DOHH2 (cell line): ENCODE measurements at regions not wholly inside any gene's neighbourhood (a gene's known extent, or its start where the extent isn't known, plus 50 kb on each side); places are given as distances from the start of the nearest gene placed in this dataset.

Experiments used
- H3F3A ChIP-seq: fragments of 200-600 bp; sonication (generic), shearing (Covaris generic); 2 replicates; pipeline ENCODE4 v1.6.0; 2016; ENCODE audit warnings: antibody characterized with exemption, mild to moderate bottlenecking; ENCODE audit not compliant: control insufficient read depth, insufficient read depth
- H3K27ac ChIP-seq: fragments of 200-600 bp; sonication (generic); 2 replicates; pipeline ENCODE4 v1.5.1; 2014; ENCODE audit warnings: low read depth, mild to moderate bottlenecking, low read length, moderate library complexity
- H3K27me3 ChIP-seq: fragments of 200-600 bp; sonication (generic); 2 replicates; pipeline ENCODE4 v1.6.1; 2014; ENCODE audit warnings: mild to moderate bottlenecking, low read length, mixed read lengths; ENCODE audit not compliant: control insufficient read depth
- H3K36me3 ChIP-seq: fragments of 200-600 bp; sonication (generic); 2 replicates; pipeline ENCODE4 v1.6.1; 2014; ENCODE audit warnings: mild to moderate bottlenecking, low read length, moderate library complexity, mixed read lengths; ENCODE audit not compliant: control insufficient read depth
- H3K4me1 ChIP-seq: fragments of 200-600 bp; sonication (generic); 2 replicates; pipeline ENCODE4 v1.6.1; 2014; ENCODE audit warnings: mild to moderate bottlenecking, low read length, mixed read lengths; ENCODE audit not compliant: control insufficient read depth
- H3K4me2 ChIP-seq: fragments of 200-600 bp; sonication (generic); 2 replicates; pipeline ENCODE4 v1.6.0; 2014; ENCODE audit warnings: mild to moderate bottlenecking, low read length, moderate library complexity
- H3K4me3 ChIP-seq: fragments of 200-600 bp; sonication (generic); 2 replicates; pipeline ENCODE4 v1.5.1; 2014; ENCODE audit warnings: mild to moderate bottlenecking, low read length, mixed read lengths
- H3K79me2 ChIP-seq: fragments of 200-600 bp; sonication (generic); 2 replicates; pipeline ENCODE4 v1.6.1; 2014; ENCODE audit warnings: mild to moderate bottlenecking, low read length, mixed read lengths; ENCODE audit not compliant: control insufficient read depth
- H3K9me2 ChIP-seq: fragments of 200-600 bp; sonication (generic); replicated peaks from 2 replicates; pipeline ENCODE4 v1.6.1; 2014; ENCODE audit warnings: mild to moderate bottlenecking, low read length, mixed read lengths; ENCODE audit not compliant: control insufficient read depth
- H3K9me3 ChIP-seq: fragments of 200-600 bp; sonication (generic); 2 replicates; pipeline ENCODE4 v1.6.1; 2014; ENCODE audit warnings: antibody characterized with exemption, low read length, mixed read lengths; ENCODE audit not compliant: control insufficient read depth, insufficient read depth
- H4K20me1 ChIP-seq: fragments of 200-600 bp; sonication (generic); 2 replicates; pipeline ENCODE4 v1.6.0; 2014; ENCODE audit warnings: low read depth, mild to moderate bottlenecking, antibody characterized with exemption, low read length, moderate library complexity; ENCODE audit not compliant: control insufficient read depth, insufficient read depth
- EZH2phosphoT487 ChIP-seq: fragments of 200-600 bp; sonication (generic); IDR thresholded peaks from 2 replicates; pipeline ENCODE4 v1.6.1; 2017; ENCODE audit warnings: borderline replicate concordance, mild to moderate bottlenecking, antibody characterized with exemption, low read length, moderate library complexity, mixed read lengths
- TF ChIP-seq, protein P1 (sequence below): fragments of 200-600 bp; sonication (generic); IDR thresholded peaks from one replicate; pipeline ENCODE4 v1.5.1; 2014; ENCODE audit warnings: antibody characterized with exemption, mild to moderate bottlenecking, low read depth, low read length; ENCODE audit not compliant: poor library complexity, severe bottlenecking

DNA sequence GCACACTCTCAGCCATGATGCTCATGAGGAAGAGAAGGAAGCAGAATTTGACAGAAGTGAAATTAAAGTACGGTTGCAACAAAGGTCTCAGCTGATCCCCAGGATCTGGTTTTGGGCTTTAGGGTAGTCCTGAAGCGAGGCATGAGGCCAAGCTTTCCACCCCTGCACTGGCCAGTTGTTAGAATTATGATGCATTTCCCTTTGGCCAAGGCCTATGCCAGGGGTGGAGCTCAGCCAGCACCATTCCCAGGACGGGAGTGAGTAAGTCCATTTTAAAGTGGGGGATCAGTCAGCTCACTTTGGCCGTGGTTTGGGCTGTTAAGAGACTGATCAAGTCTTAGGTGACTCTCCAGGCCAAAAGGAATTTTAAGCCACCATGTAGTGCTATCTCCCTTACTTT, 314.5 kb upstream of the MMADHC start:
- H3K9me3 ChIP-seq = no peaks in the 10 kb centered on the region
- no peak overlapping the region for H3K4me2 ChIP-seq
- H3K9me2 ChIP-seq = no peaks in the 10 kb centered on the region
- H3K4me3 ChIP-seq = no peak overlapping the region
- H3K27me3 ChIP-seq = no peaks in the 10 kb centered on the region
- TF ChIP-seq, protein P1, sequence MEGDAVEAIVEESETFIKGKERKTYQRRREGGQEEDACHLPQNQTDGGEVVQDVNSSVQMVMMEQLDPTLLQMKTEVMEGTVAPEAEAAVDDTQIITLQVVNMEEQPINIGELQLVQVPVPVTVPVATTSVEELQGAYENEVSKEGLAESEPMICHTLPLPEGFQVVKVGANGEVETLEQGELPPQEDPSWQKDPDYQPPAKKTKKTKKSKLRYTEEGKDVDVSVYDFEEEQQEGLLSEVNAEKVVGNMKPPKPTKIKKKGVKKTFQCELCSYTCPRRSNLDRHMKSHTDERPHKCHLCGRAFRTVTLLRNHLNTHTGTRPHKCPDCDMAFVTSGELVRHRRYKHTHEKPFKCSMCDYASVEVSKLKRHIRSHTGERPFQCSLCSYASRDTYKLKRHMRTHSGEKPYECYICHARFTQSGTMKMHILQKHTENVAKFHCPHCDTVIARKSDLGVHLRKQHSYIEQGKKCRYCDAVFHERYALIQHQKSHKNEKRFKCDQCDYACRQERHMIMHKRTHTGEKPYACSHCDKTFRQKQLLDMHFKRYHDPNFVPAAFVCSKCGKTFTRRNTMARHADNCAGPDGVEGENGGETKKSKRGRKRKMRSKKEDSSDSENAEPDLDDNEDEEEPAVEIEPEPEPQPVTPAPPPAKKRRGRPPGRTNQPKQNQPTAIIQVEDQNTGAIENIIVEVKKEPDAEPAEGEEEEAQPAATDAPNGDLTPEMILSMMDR = no peak
- TF ChIP-seq EZH2phosphoT487 = no peak
- H3F3A ChIP-seq = no peaks in the 10 kb centered on the region
- no peaks in the 10 kb centered on the region for H4K20me1 ChIP-seq
- H3K27ac ChIP-seq = no peak overlapping the region
- H3K4me1 ChIP-seq = no peaks in the 10 kb centered on the region
- no peaks in the 10 kb centered on the region for H3K36me3 ChIP-seq
- no peaks in the 10 kb centered on the region for H3K79me2 ChIP-seq

DNA sequence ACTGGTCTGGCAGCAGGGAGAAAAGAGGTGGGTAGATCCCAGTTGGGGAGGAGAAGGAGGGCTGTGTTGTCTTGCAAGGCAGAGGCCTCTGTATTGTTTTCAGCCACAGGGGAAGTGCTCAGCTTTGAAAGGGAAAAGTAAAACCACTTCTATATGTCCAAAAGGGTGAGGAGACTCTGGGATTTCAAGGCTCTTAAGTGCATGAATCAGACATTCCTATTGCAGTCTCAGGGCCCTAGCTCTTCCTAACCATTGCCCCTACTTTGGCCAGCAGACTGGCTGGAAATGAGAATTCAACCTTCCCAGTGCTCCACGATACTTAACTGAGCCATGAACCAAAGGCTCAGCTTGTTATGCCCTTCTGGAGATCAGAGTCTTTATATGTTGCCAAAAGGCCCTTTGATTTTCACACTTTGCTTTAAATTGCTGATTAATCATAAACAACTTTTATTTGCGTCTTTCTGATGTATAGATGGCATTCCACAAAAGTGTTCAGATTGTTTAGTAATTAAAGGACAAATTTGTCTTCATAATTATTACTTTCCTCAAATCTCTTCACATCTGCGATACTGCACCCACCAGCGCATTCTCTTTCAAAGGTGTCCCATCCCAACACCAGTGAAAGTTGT, 313.8 kb upstream of the MMADHC start:
- no peaks in the 10 kb centered on the region for H3K27me3 ChIP-seq
- H3K4me3 ChIP-seq = no peak overlapping the region
- H3K27ac ChIP-seq = no peak overlapping the region
- H3K36me3 ChIP-seq = no peaks in the 10 kb centered on the region
- no peaks in the 10 kb centered on the region for H4K20me1 ChIP-seq
- H3K4me2 ChIP-seq = no peak overlapping the region
- TF ChIP-seq, protein P1 = no peak
- no peak for TF ChIP-seq EZH2phosphoT487
- no peaks in the 10 kb centered on the region for H3K9me2 ChIP-seq
- H3K4me1 ChIP-seq = no peaks in the 10 kb centered on the region
- no peaks in the 10 kb centered on the region for H3F3A ChIP-seq
- no peaks in the 10 kb centered on the region for H3K79me2 ChIP-seq
- no peaks in the 10 kb centered on the region for H3K9me3 ChIP-seq

DNA sequence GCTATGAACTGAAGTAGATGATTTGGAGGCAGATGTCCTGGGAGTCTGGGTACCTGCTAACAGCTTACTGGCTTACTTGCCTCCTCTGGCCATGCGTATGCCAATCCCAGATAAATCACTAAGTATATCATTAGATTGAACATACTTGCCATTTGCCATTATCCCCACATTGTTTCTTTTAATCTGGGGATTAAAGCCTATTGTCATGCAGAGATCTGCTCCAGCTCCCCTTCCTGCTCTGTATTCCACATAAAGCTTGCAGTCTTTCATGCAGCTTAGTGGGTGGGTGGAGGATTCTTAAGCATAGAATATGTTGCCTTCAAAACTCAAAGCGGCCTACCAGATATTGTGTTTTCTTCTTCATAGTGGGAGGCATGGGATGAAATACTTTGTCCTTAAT, 311.8 kb upstream of the MMADHC start:
- Histone ChIP-seq H3K27me3 (no peaks in the 10 kb centered on the region), H3K79me2 (no peaks in the 10 kb centered on the region), H3K9me3 (no peaks in the 10 kb centered on the region), H3K4me2 (no peak overlapping the region), H3K36me3 (no peaks in the 10 kb centered on the region), H3K4me3 (no peak overlapping the region), H3K9me2 (no peaks in the 10 kb centered on the region), H3K4me1 (no peaks in the 10 kb centered on the region), H4K20me1 (no peaks in the 10 kb centered on the region), H3K27ac (no peak overlapping the region), H3F3A (no peaks in the 10 kb centered on the region)
- TF ChIP-seq EZH2phosphoT487 = no peak

DNA sequence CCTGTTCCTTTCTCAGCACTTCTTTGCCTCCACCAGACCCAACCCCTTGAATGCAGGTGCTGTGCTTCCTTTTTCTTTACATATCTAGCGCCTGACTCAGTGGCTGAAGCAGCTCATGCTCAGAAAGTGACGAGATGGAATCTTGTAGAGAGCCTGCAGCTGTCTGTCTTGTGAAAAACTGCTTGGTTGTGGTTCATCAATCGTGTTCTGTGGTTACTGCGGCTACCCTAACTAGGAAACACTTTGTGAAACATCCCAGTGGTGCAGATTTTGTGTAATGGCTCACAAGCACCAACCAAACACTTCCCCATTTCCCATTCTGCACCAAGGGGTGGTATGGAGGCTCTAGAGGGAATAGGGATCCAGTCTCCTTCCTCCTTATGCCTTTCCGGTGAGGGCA, 307.2 kb upstream of the MMADHC start:
- Histone ChIP-seq H3K4me2 (no peak overlapping the region), H3K4me1 (no peaks in the 10 kb centered on the region), H3K4me3 (no peak overlapping the region), H3K9me2 (no peaks in the 10 kb centered on the region), H3K9me3 (no peaks in the 10 kb centered on the region), H3K79me2 (no peaks in the 10 kb centered on the region), H3F3A (no peaks in the 10 kb centered on the region), H3K27ac (no peak overlapping the region), H3K36me3 (no peaks in the 10 kb centered on the region), H4K20me1 (no peaks in the 10 kb centered on the region), H3K27me3 (no peaks in the 10 kb centered on the region)
- TF ChIP-seq EZH2phosphoT487 = no peak
- TF ChIP-seq, protein P1 = no peak
